HFF-Myc (cell line): ENCODE measurements at regions not wholly inside any gene's neighbourhood (a gene's known extent, or its start where the extent isn't known, plus 50 kb on each side); places are given as distances from the start of the nearest gene placed in this dataset.

ENCODE experiments used
- DNase-seq: peaks from one replicate; pipeline ENCODE4 v3.0.0-alpha.2; 2011; ENCODE audit warnings: low read depth; ENCODE audit errors: extremely low read depth
- H3K4me3 ChIP-seq: replicated peaks from 2 replicates; pipeline ENCODE4 v1.5.1; 2011; ENCODE audit warnings: low read depth, mild to moderate bottlenecking, control low read depth, low read length
- TF ChIP-seq, protein P1 (sequence below): IDR thresholded peaks from 2 replicates; pipeline ENCODE4 v1.5.1; 2012; ENCODE audit warnings: mild to moderate bottlenecking, low read depth, low read length, control low read depth; ENCODE audit errors: missing control alignments

DNA sequence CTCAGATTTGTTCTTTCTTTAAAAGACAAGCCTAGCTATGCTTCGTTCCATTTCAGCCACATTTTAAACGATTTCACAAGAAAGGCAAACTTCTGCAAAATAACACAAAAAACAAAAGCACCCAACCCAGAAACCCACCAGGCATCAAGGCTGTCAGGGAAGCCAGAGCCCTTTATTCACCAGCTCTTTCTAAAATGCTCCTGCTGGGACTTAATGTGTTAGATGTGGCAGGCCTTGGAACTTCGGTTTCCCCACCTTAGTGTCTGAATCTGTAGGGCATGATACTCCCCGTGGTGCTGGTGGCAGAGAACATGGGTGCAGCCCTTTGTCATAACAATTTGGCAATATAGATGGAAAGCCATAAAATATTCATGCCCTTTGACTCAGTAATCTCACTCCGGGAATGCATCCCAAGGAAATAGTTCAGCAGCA lies 56.8 kb upstream of the LCTL start:
- no peak for DNase-seq
- H3K4me3 ChIP-seq = no peak overlapping the region
- TF ChIP-seq, protein P1, sequence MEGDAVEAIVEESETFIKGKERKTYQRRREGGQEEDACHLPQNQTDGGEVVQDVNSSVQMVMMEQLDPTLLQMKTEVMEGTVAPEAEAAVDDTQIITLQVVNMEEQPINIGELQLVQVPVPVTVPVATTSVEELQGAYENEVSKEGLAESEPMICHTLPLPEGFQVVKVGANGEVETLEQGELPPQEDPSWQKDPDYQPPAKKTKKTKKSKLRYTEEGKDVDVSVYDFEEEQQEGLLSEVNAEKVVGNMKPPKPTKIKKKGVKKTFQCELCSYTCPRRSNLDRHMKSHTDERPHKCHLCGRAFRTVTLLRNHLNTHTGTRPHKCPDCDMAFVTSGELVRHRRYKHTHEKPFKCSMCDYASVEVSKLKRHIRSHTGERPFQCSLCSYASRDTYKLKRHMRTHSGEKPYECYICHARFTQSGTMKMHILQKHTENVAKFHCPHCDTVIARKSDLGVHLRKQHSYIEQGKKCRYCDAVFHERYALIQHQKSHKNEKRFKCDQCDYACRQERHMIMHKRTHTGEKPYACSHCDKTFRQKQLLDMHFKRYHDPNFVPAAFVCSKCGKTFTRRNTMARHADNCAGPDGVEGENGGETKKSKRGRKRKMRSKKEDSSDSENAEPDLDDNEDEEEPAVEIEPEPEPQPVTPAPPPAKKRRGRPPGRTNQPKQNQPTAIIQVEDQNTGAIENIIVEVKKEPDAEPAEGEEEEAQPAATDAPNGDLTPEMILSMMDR = no peak

- TF ChIP-seq, protein P1 = no peak
- no peak overlapping the region for H3K4me3 ChIP-seq
- DNase-seq = no peak
Observed at GRCh38 chr15:66623801-66624453, 58.1 kb upstream of the LCTL start.

DNA sequence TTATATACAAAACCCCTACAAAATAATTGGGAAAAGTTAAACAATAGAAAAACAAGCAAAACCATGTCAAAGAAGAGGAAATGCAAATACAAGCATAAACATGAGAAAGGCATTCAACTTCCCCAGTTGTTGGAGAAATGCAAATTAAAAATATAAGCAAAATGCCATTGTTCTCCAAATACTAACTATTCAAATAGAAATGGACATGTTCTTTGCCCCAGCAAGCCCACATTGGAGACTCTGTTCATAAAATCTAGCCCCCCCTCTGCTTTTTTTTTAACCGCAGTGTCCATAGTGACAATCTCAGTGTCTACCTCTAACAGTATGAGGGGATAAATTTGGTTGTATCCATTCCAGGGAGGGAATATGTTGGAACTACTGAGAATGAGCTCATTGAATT lies 59.7 kb upstream of the LCTL start:
- no peak for DNase-seq
- no peak overlapping the region for H3K4me3 ChIP-seq
- TF ChIP-seq, protein P1 = no peak

DNA sequence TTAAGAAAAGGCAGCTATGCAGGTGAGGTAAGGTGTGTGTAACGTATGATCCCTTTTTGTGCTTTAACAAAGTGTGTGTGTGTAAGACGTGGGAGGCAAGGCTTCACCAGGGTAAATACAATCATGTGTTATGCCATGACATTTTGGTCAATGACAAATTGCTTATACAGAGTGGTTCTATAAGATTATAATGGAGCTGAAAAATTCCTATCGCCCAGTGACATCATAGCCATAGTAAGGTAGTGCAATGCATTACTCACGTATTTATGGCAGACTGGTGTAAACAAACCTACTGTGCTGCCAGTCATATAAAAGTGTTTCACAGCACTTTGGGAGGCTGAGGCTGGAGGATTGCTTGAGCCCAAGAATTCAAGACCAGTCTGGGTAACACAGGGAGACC lies 60.2 kb upstream of the LCTL start:
- TF ChIP-seq, protein P1 = no peak
- H3K4me3 ChIP-seq = no peak overlapping the region
- DNase-seq = no peak

- TF ChIP-seq, protein P1 = no peak
- no peak overlapping the region for H3K4me3 ChIP-seq
- no peak for DNase-seq
Observed at GRCh38 chr15:66628976-66629723, 63.4 kb upstream of the LCTL start.

- H3K4me3 ChIP-seq = no peak overlapping the region
- no peak for DNase-seq
- TF ChIP-seq, protein P1 = no peak
Observed at GRCh38 chr15:66629817-66630576, 64.2 kb upstream of the LCTL start.
